Ovary (tissue), 3 donors: ENCODE measurements at regions not wholly inside any gene's neighbourhood (a gene's known extent, or its start where the extent isn't known, plus 50 kb on each side); places are given as distances from the start of the nearest gene placed in this dataset.

Source experiments
- CTCF ChIP-seq, 3 donors: fragments of 450-650 bp in 2 of 3; fragments of 200-600 bp in 1 of 3; IDR thresholded peaks; one replicate each; pipeline versions ENCODE4 v1.5.1 to v1.8.0; 2016 to 2022; ENCODE audit warnings: antibody characterized with exemption in 3 of 3, mild to moderate bottlenecking in 1 of 3
- EP300 ChIP-seq: sonication (generic); formaldehyde crosslinking; IDR thresholded peaks from one replicate; pipeline ENCODE4 v1.6.1; 2017; ENCODE audit warnings: antibody characterized with exemption
- POLR2A ChIP-seq: fragments of 450-650 bp; IDR thresholded peaks from one replicate; pipeline ENCODE4 v1.6.1; 2017; ENCODE audit warnings: antibody characterized with exemption, mild to moderate bottlenecking, moderate library complexity
- donor health status: DM: no; HTN: no; CAD: no.

- no peak for TF ChIP-seq POLR2A
- TF ChIP-seq CTCF (IDR thresholded peaks at IDR 0.05) = no peak
- no peak for TF ChIP-seq EP300
Observed at GRCh38 chr2:8197825-8198224, 484.0 kb upstream of the ID2 start.
